Common myeloid progenitor, CD34-positive (primary cell): ENCODE measurements at regions not wholly inside any gene's neighbourhood (a gene's known extent, or its start where the extent isn't known, plus 50 kb on each side); places are given as distances from the start of the nearest gene placed in this dataset.

Experiments used
- CTCF ChIA-PET: fragments of 350-600 bp; sonication (Branson Sonifier 250); formaldehyde crosslinking; loops from one replicate; lab custom pipeline; 2021; ENCODE audit warnings: antibody characterized with exemption; lab: Charles Lee
- POLR2A ChIA-PET: fragments of 350-600 bp; sonication (Branson Sonifier 250); formaldehyde crosslinking; loops from one replicate; lab custom pipeline; 2021; ENCODE audit warnings: antibody characterized with exemption; lab: Charles Lee
- DNase-seq, 3 donors: peaks; one replicate each; pipeline versions ENCODE4 v3.0.0 to v3.0.0-alpha.2; 2013
- H3K27ac ChIP-seq, 2 experiments: 1 replicate in 1 of 2; 2 replicates in 1 of 2; pipeline ENCODE4 v1.7.0; 2013; ENCODE audit warnings: inconsistent platforms in 2 of 2, low read length in 2 of 2, mild to moderate bottlenecking in 2 of 2, low read depth in 1 of 2, moderate library complexity in 1 of 2; ENCODE audit not compliant: severe bottlenecking in 2 of 2, insufficient read depth in 1 of 2, poor library complexity in 1 of 2
- H3K27me3 ChIP-seq, 5 experiments: replicated peaks in 2 of 5; 1 replicate in 3 of 5; 2 replicates in 2 of 5; pipeline versions ENCODE4 v1.6.1 to v1.7.0; 2013; ENCODE audit warnings: low read length in 4 of 5, mild to moderate bottlenecking in 2 of 5, moderate library complexity in 2 of 5, inconsistent platforms in 1 of 5; ENCODE audit not compliant: insufficient read depth in 5 of 5, control insufficient read depth in 4 of 5
- H3K36me3 ChIP-seq, 4 experiments: 1 replicate in 2 of 4; 2 replicates in 2 of 4; pipeline versions ENCODE4 v1.6.1 to v1.7.0; 2013; ENCODE audit warnings: low read length in 3 of 4, control low read depth in 1 of 4, mild to moderate bottlenecking in 1 of 4; ENCODE audit not compliant: control insufficient read depth in 4 of 4, insufficient read depth in 4 of 4
- H3K4me1 ChIP-seq, 4 experiments: 1 replicate in 3 of 4; 2 replicates in 1 of 4; pipeline versions ENCODE4 v1.6.1 to v1.7.1; 2013; ENCODE audit warnings: low read length in 3 of 4, mild to moderate bottlenecking in 3 of 4, control low read depth in 1 of 4, inconsistent platforms in 1 of 4, moderate library complexity in 1 of 4; ENCODE audit not compliant: control insufficient read depth in 4 of 4, insufficient read depth in 4 of 4; ENCODE audit errors: control extremely low read depth in 1 of 4
- H3K4me3 ChIP-seq, 7 experiments: 1 replicate in 4 of 7; 2 replicates in 3 of 7; pipeline versions ENCODE4 v1.5.1 to v1.7.0; 2013; ENCODE audit warnings: mild to moderate bottlenecking in 7 of 7, low read length in 6 of 7, moderate library complexity in 6 of 7, inconsistent platforms in 2 of 7, low read depth in 2 of 7, control low read depth in 1 of 7; ENCODE audit not compliant: insufficient read depth in 4 of 7, control insufficient read depth in 1 of 7; ENCODE audit errors: extremely low read depth in 1 of 7
- H3K9me3 ChIP-seq, 5 experiments: 1 replicate in 4 of 5; 2 replicates in 1 of 5; pipeline versions ENCODE4 v1.6.1 to v1.7.1; 2013; ENCODE audit warnings: low read length in 4 of 5, mild to moderate bottlenecking in 2 of 5, inconsistent platforms in 1 of 5, low read depth in 1 of 5, moderate library complexity in 1 of 5; ENCODE audit not compliant: control insufficient read depth in 4 of 5, insufficient read depth in 2 of 5; ENCODE audit errors: control extremely low read depth in 1 of 5
- WGBS: methylation state at CpG from one replicate; pipeline ENCODE4 v1.1.5; 2013; ENCODE audit not compliant: insufficient coverage; 5-methylcytosine and 5-hydroxymethylcytosine counted together

- CTCF ChIA-PET, result no interaction called here
Measured at GRCh38 chr1:30037251-30038118, 685.9 kb downstream of the MATN1 start.

GRCh38 chr1:30036666-30037065 lies 686.7 kb downstream of the MATN1 start:
- peaks cover 0 to 10% (median 0%) of the 10 kb centered on the region in 5 experiments for H3K27me3 ChIP-seq

More at GRCh38 chr1:30037251-30038118, 685.9 kb downstream of the MATN1 start:
- WGBS, result 96% methylated on average over 8 of the region's 10 CpGs
- Histone ChIP-seq H3K4me1 (no peaks in the 10 kb centered on the region), H3K27me3 (peaks cover 0 to 5% (median 0%) of the 10 kb centered on the region in 5 experiments), H3K27ac (no peak overlapping the region), H3K4me3 (no peak overlapping the region), H3K36me3 (no peaks in the 10 kb centered on the region), H3K9me3 (peaks cover 0 to 10% (median 1%) of the 10 kb centered on the region in 5 experiments)
- DNase-seq, result no peak
- POLR2A ChIA-PET, result no interaction called here

GRCh38 chr1:30036229-30036547 lies 687.2 kb downstream of the MATN1 start:
- POLR2A ChIA-PET, result no interaction called here
- CTCF ChIA-PET, result no interaction called here
- DNase-seq, result no peak
- H3K27me3 ChIP-seq, result peaks cover 0 to 12% (median 0%) of the 10 kb centered on the region in 5 experiments
- H3K4me1 ChIP-seq, result no peaks in the 10 kb centered on the region
- no peaks in the 10 kb centered on the region for H3K36me3 ChIP-seq
- no peak overlapping the region for H3K4me3 ChIP-seq
- no peak overlapping the region for H3K27ac ChIP-seq
- WGBS, result 91% methylated on average over 6 of the region's 6 CpGs
- H3K9me3 ChIP-seq, result peaks cover 0 to 13% (median 0%) of the 10 kb centered on the region in 5 experiments

More at GRCh38 chr1:30036666-30037065, 686.7 kb downstream of the MATN1 start:
- ChIA-PET POLR2A (no interaction called here), CTCF (no interaction called here)
- Histone ChIP-seq H3K36me3 (no peaks in the 10 kb centered on the region), H3K4me3 (no peak overlapping the region), H3K27ac (no peak overlapping the region), H3K9me3 (peaks cover 0 to 13% (median 0%) of the 10 kb centered on the region in 5 experiments), H3K4me1 (no peaks in the 10 kb centered on the region)
- no peak for DNase-seq

GRCh38 chr1:30035522-30036228 lies 687.7 kb downstream of the MATN1 start:
- H3K4me3 ChIP-seq, result no peak overlapping the region
- H3K9me3 ChIP-seq, result peaks cover 0 to 13% (median 0%) of the 10 kb centered on the region in 5 experiments
- POLR2A ChIA-PET, result no interaction called here
- H3K27me3 ChIP-seq, result peaks cover 0 to 12% (median 0%) of the 10 kb centered on the region in 5 experiments
- CTCF ChIA-PET, result no interaction called here
- H3K36me3 ChIP-seq, result no peaks in the 10 kb centered on the region
- H3K27ac ChIP-seq, result no peak overlapping the region
- DNase-seq, result no peak
- 83% methylated on average over 8 of the region's 8 CpGs for WGBS
- H3K4me1 ChIP-seq, result no peaks in the 10 kb centered on the region

GRCh38 chr1:30034627-30035521 lies 688.5 kb downstream of the MATN1 start:
- Histone ChIP-seq H3K36me3 (no peaks in the 10 kb centered on the region), H3K4me3 (no peak overlapping the region), H3K27ac (no peak overlapping the region), H3K4me1 (no peaks in the 10 kb centered on the region), H3K9me3 (peaks cover 0 to 13% (median 0%) of the 10 kb centered on the region in 5 experiments), H3K27me3 (peaks cover 0 to 12% (median 0%) of the 10 kb centered on the region in 5 experiments)
- WGBS, result 61% methylated on average over 23 of the region's 24 CpGs
- no peak for DNase-seq
- ChIA-PET POLR2A (no interaction called here), CTCF (no interaction called here)

- Histone ChIP-seq H3K9me3 (peaks cover 0 to 13% (median 0%) of the 10 kb centered on the region in 5 experiments), H3K4me1 (no peaks in the 10 kb centered on the region), H3K36me3 (no peaks in the 10 kb centered on the region), H3K4me3 (no peak overlapping the region), H3K27ac (no peak overlapping the region), H3K27me3 (peaks cover 0 to 12% (median 0%) of the 10 kb centered on the region in 5 experiments)
- POLR2A ChIA-PET, result no interaction called here
- CTCF ChIA-PET, result interaction anchor here (1.8 kb wide), 1 partner anchor 11 kb away, joined by 3 read pairs; no protein-coding TSS in a partner anchor
- no peak for DNase-seq
- 91% methylated on average over 11 of the region's 11 CpGs for WGBS
Measured at GRCh38 chr1:30034105-30034626, 689.2 kb downstream of the MATN1 start.
